ENCODE measurements at regions not wholly inside any gene's neighbourhood (a gene's known extent, or its start where the extent isn't known, plus 50 kb on each side); places are given as distances from the start of the nearest gene placed in this dataset.

- TF ChIP-seq ZC3H10 (CRISPR knock-in tag; IDR thresholded peaks at IDR 0.05) = no peak
- TF ChIP-seq PPARA (CRISPR knock-in tag; IDR thresholded peaks at IDR 0.05; ENCODE audit: borderline replicate concordance) = no peak
- TF ChIP-seq, protein P1, sequence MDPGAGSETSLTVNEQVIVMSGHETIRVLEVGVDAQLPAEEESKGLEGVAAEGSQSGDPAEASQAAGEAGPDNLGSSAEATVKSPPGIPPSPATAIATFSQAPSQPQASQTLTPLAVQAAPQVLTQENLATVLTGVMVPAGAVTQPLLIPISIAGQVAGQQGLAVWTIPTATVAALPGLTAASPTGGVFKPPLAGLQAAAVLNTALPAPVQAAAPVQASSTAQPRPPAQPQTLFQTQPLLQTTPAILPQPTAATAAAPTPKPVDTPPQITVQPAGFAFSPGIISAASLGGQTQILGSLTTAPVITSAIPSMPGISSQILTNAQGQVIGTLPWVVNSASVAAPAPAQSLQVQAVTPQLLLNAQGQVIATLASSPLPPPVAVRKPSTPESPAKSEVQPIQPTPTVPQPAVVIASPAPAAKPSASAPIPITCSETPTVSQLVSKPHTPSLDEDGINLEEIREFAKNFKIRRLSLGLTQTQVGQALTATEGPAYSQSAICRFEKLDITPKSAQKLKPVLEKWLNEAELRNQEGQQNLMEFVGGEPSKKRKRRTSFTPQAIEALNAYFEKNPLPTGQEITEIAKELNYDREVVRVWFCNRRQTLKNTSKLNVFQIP (CRISPR knock-in tag; IDR thresholded peaks at IDR 0.05; ENCODE audit: borderline replicate concordance, low read depth) = no peak
- no peak for TF ChIP-seq CSDC2 (CRISPR knock-in tag; IDR thresholded peaks at IDR 0.05)
- TF ChIP-seq ZNF565 (CRISPR knock-in tag; conservative IDR thresholded peaks at IDR 0.05; ENCODE audit: low read depth) = no peak
- TF ChIP-seq OSR1 (CRISPR knock-in tag; IDR thresholded peaks at IDR 0.05) = no peak
- no peak for TF ChIP-seq ESRRG (CRISPR knock-in tag; IDR thresholded peaks at IDR 0.05)
- ATAC-seq = no peak
Observed at GRCh38 chr5:1655496-1656270, 131.9 kb upstream of the LPCAT1 start.

DNA sequence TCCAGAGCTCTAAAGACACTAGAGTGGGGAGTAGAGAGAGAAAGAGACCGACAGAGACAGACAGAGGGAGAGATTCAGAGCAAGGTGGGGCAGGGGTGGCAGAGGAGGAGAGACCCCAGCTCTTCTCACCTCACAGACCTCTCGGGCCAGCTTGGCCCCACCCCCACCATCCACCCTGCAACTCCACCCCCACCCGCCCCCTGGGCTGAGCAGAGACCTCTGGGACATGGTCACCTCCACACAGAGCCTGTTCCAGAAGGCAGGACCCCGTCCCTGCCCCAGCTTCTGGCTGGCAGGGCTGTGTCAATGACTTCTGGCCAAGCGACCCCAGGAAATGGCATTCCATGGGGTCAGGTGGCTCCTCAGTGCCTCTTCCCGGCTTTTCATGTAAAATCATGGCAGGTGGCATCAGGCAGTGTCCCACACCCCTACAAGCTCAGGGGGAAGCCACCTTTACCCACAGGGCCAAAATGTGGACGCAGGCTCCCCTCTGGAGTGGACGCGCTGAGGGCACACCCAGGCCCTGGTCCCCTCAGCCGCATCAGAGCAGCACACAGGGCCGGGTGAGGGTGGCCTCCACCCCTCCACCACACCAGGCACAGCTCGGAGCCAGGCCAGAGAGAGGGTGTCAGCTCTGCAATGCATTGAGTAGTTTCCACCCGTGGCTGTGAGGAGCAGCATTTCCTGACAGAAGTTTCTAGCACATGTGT, 131.2 kb upstream of the LPCAT1 start:
- TF ChIP-seq ZNF565 (CRISPR knock-in tag; conservative IDR thresholded peaks at IDR 0.05; ENCODE audit: low read depth) (no peak), TSHZ2 (CRISPR knock-in tag; IDR thresholded peaks at IDR 0.05) (no peak), ISL1 (CRISPR knock-in tag; IDR thresholded peaks at IDR 0.05) (no peak), ZNF70 (CRISPR knock-in tag; IDR thresholded peaks at IDR 0.05) (no peak), ARNTL (CRISPR knock-in tag; IDR thresholded peaks at IDR 0.05; ENCODE audit: borderline replicate concordance, low read depth) (no peak), TOX (CRISPR knock-in tag; IDR thresholded peaks at IDR 0.05; ENCODE audit: borderline replicate concordance) (no peak), SNAI2 (CRISPR knock-in tag; IDR thresholded peaks at IDR 0.05) (no peak), TCF4 (CRISPR knock-in tag; IDR thresholded peaks at IDR 0.05; ENCODE audit: borderline replicate concordance) (no peak), ESRRG (CRISPR knock-in tag; IDR thresholded peaks at IDR 0.05) (no peak)
- TF ChIP-seq, protein P1 (CRISPR knock-in tag; IDR thresholded peaks at IDR 0.05; ENCODE audit: borderline replicate concordance, low read depth) = no peak
- ATAC-seq = no peak

DNA sequence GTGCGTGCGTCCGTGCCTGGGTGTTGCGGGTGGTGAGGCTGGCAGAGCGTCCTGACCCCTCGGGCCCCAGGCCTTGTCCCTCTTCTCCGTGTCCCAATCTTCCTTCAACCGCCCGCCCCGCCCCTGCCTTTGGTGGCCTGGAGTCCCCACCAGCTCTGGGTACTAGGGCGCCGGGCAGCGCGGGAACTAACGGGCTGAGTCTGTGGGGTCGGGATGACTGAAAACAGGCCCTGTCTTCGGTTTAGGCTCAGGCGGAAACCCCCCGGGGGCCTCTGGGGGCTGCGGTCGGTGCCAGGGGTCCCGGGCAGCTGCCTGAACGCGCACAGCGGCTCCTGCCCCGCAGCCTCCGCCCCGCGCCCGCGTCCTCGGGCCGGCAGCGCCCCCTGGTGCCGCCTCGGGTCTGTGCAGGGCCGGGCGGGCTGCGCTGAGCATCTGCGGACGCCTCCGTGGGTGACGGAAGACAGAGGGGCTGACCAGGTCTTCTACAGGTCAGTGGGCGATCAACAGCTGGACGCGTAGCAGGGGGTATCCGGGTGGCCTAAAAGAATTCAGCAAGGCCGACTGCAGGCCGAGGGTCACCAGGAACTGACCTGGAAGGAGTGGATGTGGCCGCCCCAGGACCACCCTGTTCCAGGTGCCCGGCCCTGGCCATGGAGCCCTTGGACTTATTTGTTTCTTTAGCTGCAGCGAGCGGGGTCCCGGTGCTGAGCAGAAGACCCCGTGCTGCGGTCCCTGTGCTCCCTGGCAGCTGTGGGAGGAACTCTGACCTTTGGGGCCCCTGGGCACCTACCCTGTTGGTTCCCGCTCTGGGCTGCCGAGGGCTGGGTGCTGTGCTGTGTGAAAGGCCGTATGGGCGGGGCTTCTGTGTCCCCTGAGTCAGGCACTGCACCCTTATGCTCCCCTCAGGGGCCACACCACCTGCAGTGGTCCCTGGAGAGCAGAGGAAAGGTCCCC, 130.2 kb upstream of the LPCAT1 start:
- ATAC-seq = peak; percentile 93

DNA sequence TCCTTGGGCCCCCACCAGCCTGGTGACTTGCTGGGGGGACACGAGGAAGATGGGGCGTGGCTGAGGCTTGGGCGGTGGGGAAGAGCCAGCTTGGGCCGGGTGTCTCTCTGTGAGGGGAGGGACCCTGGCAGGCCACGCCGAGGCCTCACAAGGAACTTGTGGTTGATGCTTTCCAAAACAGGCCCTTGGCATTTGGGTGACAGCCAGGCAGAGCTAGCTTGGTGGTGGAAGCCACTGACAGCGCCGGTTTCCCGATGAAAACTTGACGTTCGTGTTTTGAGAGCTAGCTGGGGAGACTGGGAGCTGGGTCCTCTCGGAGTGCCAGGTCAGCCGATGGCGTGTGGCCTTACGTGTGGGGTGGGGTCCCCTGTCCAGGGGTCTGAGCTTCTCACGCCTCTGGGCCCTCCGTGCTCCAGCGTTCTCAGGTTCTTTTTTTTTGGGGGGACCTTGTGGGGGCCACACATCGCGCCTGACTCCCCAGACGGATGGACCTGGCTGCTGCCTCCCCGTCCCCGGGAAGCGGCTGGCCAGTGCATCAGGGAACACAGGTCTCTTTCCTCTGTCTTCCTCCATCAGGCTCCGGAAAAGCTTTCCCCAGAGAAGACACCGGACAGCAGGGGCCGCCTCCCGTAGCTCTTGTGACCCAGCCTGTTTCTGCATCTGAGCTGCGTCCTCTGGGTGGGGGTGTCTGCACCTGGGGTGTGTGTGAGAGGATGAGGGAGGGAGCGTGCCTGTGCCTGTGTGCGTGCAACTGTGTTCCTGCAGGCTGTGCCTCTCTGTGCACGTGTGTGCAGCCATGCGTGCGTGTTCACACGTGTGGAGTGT, 129.3 kb upstream of the LPCAT1 start:
- peak; percentile 43 for ATAC-seq
- TF ChIP-seq, protein P2, sequence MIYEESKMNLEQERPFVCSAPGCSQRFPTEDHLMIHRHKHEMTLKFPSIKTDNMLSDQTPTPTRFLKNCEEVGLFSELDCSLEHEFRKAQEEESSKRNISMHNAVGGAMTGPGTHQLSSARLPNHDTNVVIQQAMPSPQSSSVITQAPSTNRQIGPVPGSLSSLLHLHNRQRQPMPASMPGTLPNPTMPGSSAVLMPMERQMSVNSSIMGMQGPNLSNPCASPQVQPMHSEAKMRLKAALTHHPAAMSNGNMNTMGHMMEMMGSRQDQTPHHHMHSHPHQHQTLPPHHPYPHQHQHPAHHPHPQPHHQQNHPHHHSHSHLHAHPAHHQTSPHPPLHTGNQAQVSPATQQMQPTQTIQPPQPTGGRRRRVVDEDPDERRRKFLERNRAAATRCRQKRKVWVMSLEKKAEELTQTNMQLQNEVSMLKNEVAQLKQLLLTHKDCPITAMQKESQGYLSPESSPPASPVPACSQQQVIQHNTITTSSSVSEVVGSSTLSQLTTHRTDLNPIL (CRISPR knock-in tag; IDR thresholded peaks at IDR 0.05; ENCODE audit: low read depth) = no peak
- TF ChIP-seq ZFP30 (CRISPR knock-in tag; IDR thresholded peaks at IDR 0.05) (no peak), CSRNP3 (CRISPR knock-in tag; IDR thresholded peaks at IDR 0.05) (no peak), TOX (CRISPR knock-in tag; IDR thresholded peaks at IDR 0.05; ENCODE audit: borderline replicate concordance) (no peak)
